A673 (cell line): ENCODE measurements at regions not wholly inside any gene's neighbourhood (a gene's known extent, or its start where the extent isn't known, plus 50 kb on each side); places are given as distances from the start of the nearest gene placed in this dataset.

Experiments
- BruUV-seq: library from RNA; stranded (reverse); fragments of 400-500 nt; replicated peaks from 2 replicates; lab custom pipeline; 2021; lab: Mats Ljungman, UMichigan
- CTCF ChIA-PET: fragments of 300-600 bp; sonication (Branson Sonifier 250); formaldehyde crosslinking; loops from one replicate; lab custom pipeline; 2022; ENCODE audit warnings: antibody characterized with exemption; lab: Charles Lee
- POLR2A ChIA-PET: fragments of 300-600 bp; sonication (Branson Sonifier 250); formaldehyde crosslinking; loops from one replicate; lab custom pipeline; 2022; ENCODE audit warnings: antibody characterized with exemption; ENCODE audit not compliant: low non-redundant PET; lab: Charles Lee
- DNase-seq: peaks from one replicate; pipeline ENCODE4 v3.0.0-alpha.2; 2015; ENCODE audit warnings: low spot score
- H3K27ac ChIP-seq: fragments of 200-600 bp; sonication (generic); 2 replicates; pipeline ENCODE4 v1.5.1; 2016; ENCODE audit warnings: mixed run types, low read depth, mild to moderate bottlenecking, mixed read lengths, antibody characterized with exemption, low read length; ENCODE audit not compliant: poor library complexity, severe bottlenecking
- H3K27me3 ChIP-seq: fragments of 200-600 bp; sonication (generic); replicated peaks from 2 replicates; pipeline ENCODE4 v1.6.1; 2017; ENCODE audit warnings: mixed run types, low read depth, mild to moderate bottlenecking, mixed read lengths, antibody characterized with exemption, low read length; ENCODE audit not compliant: insufficient read depth, poor library complexity
- H3K36me3 ChIP-seq: fragments of 200-600 bp; sonication (generic); 2 replicates; pipeline ENCODE4 v1.6.1; 2016; ENCODE audit warnings: mixed run types, mild to moderate bottlenecking, mixed read lengths, antibody characterized with exemption, low read length; ENCODE audit not compliant: insufficient read depth, poor library complexity, severe bottlenecking
- H3K4me1 ChIP-seq: fragments of 200-600 bp; sonication (generic); 2 replicates; pipeline ENCODE4 v1.6.1; 2017; ENCODE audit warnings: mixed run types, mild to moderate bottlenecking, mixed read lengths, antibody characterized with exemption, low read length; ENCODE audit not compliant: insufficient read depth, poor library complexity, severe bottlenecking
- H3K4me3 ChIP-seq: fragments of 200-600 bp; sonication (generic); 2 replicates; pipeline ENCODE4 v1.5.1; 2016; ENCODE audit warnings: low read depth, mixed run types, mild to moderate bottlenecking, mixed read lengths, low read length; ENCODE audit not compliant: poor library complexity, severe bottlenecking
- H3K9me3 ChIP-seq: fragments of 200-600 bp; sonication (generic); 2 replicates; pipeline ENCODE4 v1.6.1; 2016; ENCODE audit warnings: mixed run types, low read depth, mild to moderate bottlenecking, mixed read lengths, antibody characterized with exemption, low read length; ENCODE audit not compliant: poor library complexity, severe bottlenecking
- CTCF ChIP-seq: fragments of 300-800, 200-600 bp; sonication (generic); conservative IDR thresholded peaks from 2 replicates; pipeline ENCODE4 v1.5.1; 2017; ENCODE audit warnings: low read depth, mild to moderate bottlenecking, antibody characterized with exemption, low read length, moderate library complexity, mixed read lengths
- EZH2 ChIP-seq: fragments of 200-600 bp; sonication (generic); IDR thresholded peaks from 2 replicates; pipeline ENCODE4 v1.6.1; 2017; ENCODE audit warnings: borderline replicate concordance, low read depth, mild to moderate bottlenecking, mixed read lengths, antibody characterized with exemption, low read length; ENCODE audit not compliant: poor library complexity, severe bottlenecking
- intact Hi-C: fragments of 100-400 bp; cut with micrococcal nuclease; formaldehyde crosslinking; loops from one replicate; pipeline ENCODE4 v1.10.0; 2022; ENCODE audit not compliant: unreplicated experiment

GRCh38 chr11:29002816-29003215 is 894.6 kb downstream of the METTL15 start:
- POLR2A ChIA-PET = no interaction called here
- BruUV-seq = no TSS peak

GRCh38 chr11:28999620-29000019 is 891.4 kb downstream of the METTL15 start:
- Histone ChIP-seq H3K27ac (no peak overlapping the region), H3K27me3 (peaks cover 25% of the 10 kb centered on the region), H3K4me1 (no peaks in the 10 kb centered on the region), H3K4me3 (no peak overlapping the region), H3K36me3 (no peaks in the 10 kb centered on the region), H3K9me3 (no peaks in the 10 kb centered on the region)
- CTCF ChIA-PET = no interaction called here
- POLR2A ChIA-PET = no interaction called here
- no TSS peak for BruUV-seq
- DNase-seq = no peak
- TF ChIP-seq EZH2 (no peak), CTCF (no peak)
- intact Hi-C loops = no loop called here

More at GRCh38 chr11:29002816-29003215, 894.6 kb downstream of the METTL15 start:
- intact Hi-C loops = no loop called here
- Histone ChIP-seq H3K27me3 (no peaks in the 10 kb centered on the region), H3K4me1 (no peaks in the 10 kb centered on the region), H3K27ac (no peak overlapping the region), H3K4me3 (no peak overlapping the region), H3K36me3 (no peaks in the 10 kb centered on the region), H3K9me3 (no peaks in the 10 kb centered on the region)
- DNase-seq = no peak
- no peak for TF ChIP-seq CTCF
- no peak for TF ChIP-seq EZH2
- CTCF ChIA-PET = no interaction called here

- Histone ChIP-seq H3K27ac (no peak overlapping the region), H3K9me3 (no peaks in the 10 kb centered on the region), H3K36me3 (no peaks in the 10 kb centered on the region), H3K27me3 (peaks cover 58% of the 10 kb centered on the region), H3K4me1 (no peaks in the 10 kb centered on the region), H3K4me3 (no peak overlapping the region)
- BruUV-seq = no TSS peak
- intact Hi-C loops = no loop called here
- TF ChIP-seq EZH2 = peak; percentile 44
- no peak for TF ChIP-seq CTCF
- POLR2A ChIA-PET = no interaction called here
- CTCF ChIA-PET = interaction anchor here (0.6 kb wide), 1 partner anchor 263 kb away, joined by 3 read pairs; no protein-coding TSS in a partner anchor
- DNase-seq = no peak
Observed at GRCh38 chr11:28992996-28993395, 884.8 kb downstream of the METTL15 start.
